ENCODE measurements at regions not wholly inside any gene's neighbourhood (a gene's known extent, or its start where the extent isn't known, plus 50 kb on each side); places are given as distances from the start of the nearest gene placed in this dataset.

DNA sequence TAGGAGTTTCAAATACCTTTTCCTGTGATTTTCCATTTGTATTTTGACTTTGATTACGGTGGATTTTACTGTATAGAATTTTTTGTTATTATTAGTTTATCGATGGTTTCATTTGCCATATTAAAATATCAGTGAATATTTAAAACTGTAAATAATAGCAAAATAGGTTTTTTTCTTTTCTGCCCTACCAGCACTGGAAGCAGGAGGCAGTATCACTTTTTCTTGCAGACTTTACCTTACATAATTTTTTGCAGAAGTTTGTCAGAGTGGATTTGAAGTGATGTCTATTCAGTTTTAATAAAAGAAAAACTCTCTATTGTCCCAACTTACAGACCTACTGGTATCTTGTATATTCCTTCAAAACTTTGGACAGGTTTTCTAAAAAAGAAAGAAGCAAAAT is 213.6 kb downstream of the CENPF start:
- Histone ChIP-seq H3K27me3 (replicated peaks; ENCODE audit: insufficient read depth) (no peaks in the 10 kb centered on the region), H3K4me1 (replicated peaks) (no peaks in the 10 kb centered on the region), H3K9me3 (no peaks in the 10 kb centered on the region), H3K27ac (no peak overlapping the region), H3K36me3 (no peaks in the 10 kb centered on the region), H3K4me3 (no peak overlapping the region)
- intact Hi-C loops (cut with DNase I): no loop called here
- TF ChIP-seq, protein P1, sequence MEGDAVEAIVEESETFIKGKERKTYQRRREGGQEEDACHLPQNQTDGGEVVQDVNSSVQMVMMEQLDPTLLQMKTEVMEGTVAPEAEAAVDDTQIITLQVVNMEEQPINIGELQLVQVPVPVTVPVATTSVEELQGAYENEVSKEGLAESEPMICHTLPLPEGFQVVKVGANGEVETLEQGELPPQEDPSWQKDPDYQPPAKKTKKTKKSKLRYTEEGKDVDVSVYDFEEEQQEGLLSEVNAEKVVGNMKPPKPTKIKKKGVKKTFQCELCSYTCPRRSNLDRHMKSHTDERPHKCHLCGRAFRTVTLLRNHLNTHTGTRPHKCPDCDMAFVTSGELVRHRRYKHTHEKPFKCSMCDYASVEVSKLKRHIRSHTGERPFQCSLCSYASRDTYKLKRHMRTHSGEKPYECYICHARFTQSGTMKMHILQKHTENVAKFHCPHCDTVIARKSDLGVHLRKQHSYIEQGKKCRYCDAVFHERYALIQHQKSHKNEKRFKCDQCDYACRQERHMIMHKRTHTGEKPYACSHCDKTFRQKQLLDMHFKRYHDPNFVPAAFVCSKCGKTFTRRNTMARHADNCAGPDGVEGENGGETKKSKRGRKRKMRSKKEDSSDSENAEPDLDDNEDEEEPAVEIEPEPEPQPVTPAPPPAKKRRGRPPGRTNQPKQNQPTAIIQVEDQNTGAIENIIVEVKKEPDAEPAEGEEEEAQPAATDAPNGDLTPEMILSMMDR (IDR thresholded peaks at IDR 0.05): no peak
- TF ChIP-seq POLR2A (IDR thresholded peaks at IDR 0.05) (no peak), POLR2AphosphoS5 (IDR thresholded peaks at IDR 0.05) (no peak)
- WGBS: 95% methylated on average over 2 of the region's 2 CpGs
- no peak for DNase-seq (ENCODE audit: low spot score)

DNA sequence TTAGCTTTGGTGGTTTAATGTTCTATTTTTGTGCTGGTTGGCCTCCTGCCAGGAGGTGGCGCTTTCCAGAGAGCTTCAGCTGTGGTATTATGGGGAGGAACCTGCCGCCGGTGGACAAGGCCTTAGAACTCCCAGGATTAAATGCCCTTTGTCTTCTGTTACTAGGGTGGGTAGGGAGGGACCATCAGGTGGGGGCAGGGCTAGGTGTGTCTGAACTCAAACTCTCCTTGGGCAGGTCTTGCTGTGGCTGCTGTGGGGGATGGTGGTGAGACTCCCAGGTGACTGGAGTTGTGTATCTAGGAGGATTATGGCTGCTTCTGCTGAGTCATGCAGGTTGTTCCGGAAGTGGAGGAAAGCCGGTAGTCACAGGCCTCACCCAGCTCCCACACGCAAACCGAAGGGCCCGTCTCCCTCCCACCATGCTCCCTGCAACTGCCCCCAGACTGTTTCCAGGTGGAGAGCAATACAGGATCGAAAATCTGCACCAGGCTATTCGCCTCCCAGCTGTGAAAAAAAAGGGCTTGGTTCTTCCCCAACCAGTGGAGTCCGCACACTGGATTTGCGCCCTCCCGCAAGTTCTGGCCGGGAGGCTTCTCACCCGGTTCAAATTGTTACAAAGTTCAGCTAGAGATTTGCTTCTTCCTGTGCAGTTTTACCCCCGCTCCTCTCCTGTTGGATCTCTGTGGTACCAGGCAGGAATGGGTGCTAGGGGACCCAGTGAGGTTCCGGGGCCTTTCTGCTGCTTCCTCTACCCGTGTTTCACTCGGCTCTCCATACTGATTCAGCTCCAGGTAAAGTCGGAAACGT is 220.5 kb downstream of the CENPF start:
- intact Hi-C loops (cut with DNase I): no loop called here
- TF ChIP-seq POLR2AphosphoS5 (IDR thresholded peaks at IDR 0.05): no peak
- TF ChIP-seq, protein P1 (IDR thresholded peaks at IDR 0.05): no peak
- TF ChIP-seq POLR2A (IDR thresholded peaks at IDR 0.05): no peak
- H3K36me3 ChIP-seq: no peaks in the 10 kb centered on the region
- DNase-seq (ENCODE audit: low spot score): no peak
- 88% methylated on average over 21 of the region's 21 CpGs for whole genome bisulfite sequencing
- no peak overlapping the region for H3K27ac ChIP-seq
- no peaks in the 10 kb centered on the region for H3K9me3 ChIP-seq
- H3K27me3 ChIP-seq (replicated peaks; ENCODE audit: insufficient read depth): no peaks in the 10 kb centered on the region
- no peaks in the 10 kb centered on the region for H3K4me1 ChIP-seq (replicated peaks)
- H3K4me3 ChIP-seq: no peak overlapping the region

DNA sequence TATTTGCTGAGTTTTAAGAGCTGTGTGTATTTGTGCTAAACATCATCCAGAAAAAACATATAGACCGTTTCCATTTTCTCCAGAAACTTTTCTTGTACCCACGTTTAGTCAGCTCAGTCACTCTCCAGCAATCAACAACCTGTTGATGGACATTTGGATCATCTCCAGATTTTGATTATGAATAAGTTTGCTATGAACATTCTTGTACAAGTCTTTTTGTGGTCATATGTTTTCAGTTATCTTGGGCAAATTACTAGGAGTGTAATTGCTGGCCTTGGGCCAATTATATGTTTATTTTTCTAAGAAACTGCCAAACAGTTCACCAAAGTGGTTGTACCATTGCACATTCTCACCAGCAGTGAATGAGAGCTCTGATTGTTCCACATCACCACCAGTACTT is 221.8 kb downstream of the CENPF start:
- no peaks in the 10 kb centered on the region for H3K27me3 ChIP-seq (replicated peaks; ENCODE audit: insufficient read depth)
- H3K4me1 ChIP-seq (replicated peaks): no peaks in the 10 kb centered on the region
- TF ChIP-seq POLR2AphosphoS5 (IDR thresholded peaks at IDR 0.05) (no peak), POLR2A (IDR thresholded peaks at IDR 0.05) (no peak)
- TF ChIP-seq, protein P1 (IDR thresholded peaks at IDR 0.05): no peak
- no peak overlapping the region for H3K27ac ChIP-seq
- DNase-seq (ENCODE audit: low spot score): no peak
- 50% methylated on average over 2 of the region's 2 CpGs for WGBS
- H3K4me3 ChIP-seq: no peak overlapping the region
- H3K9me3 ChIP-seq: no peaks in the 10 kb centered on the region
- intact Hi-C loops (cut with DNase I): no loop called here
- no peaks in the 10 kb centered on the region for H3K36me3 ChIP-seq

DNA sequence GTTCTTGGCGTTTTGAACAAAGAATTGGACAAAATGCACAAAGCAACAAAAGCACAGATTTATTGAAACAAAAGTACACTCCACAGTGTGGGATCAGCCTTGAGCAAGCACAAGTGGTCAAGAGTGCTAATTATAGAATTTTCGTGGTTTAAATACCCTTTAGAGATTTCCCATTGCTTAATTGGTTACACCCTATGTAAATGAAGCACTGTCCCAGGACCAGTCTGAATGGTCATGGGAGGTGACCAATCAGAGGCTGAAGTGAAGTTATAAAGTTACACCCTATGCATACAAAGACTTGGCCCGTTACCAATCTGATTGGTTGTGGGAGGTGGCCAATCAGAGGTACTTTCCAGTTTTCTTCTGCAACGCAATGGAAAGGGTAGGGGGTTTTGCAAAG is 223.6 kb downstream of the CENPF start:
- Histone ChIP-seq H3K27me3 (replicated peaks; ENCODE audit: insufficient read depth) (no peaks in the 10 kb centered on the region), H3K4me1 (replicated peaks) (no peaks in the 10 kb centered on the region), H3K36me3 (no peaks in the 10 kb centered on the region), H3K4me3 (no peak overlapping the region), H3K27ac (no peak overlapping the region), H3K9me3 (no peaks in the 10 kb centered on the region)
- intact Hi-C loops (cut with DNase I): no loop called here
- no peak for DNase-seq (ENCODE audit: low spot score)
- WGBS: 73% methylated on average over 4 of the region's 4 CpGs
- no peak for TF ChIP-seq POLR2AphosphoS5 (IDR thresholded peaks at IDR 0.05)

DNA sequence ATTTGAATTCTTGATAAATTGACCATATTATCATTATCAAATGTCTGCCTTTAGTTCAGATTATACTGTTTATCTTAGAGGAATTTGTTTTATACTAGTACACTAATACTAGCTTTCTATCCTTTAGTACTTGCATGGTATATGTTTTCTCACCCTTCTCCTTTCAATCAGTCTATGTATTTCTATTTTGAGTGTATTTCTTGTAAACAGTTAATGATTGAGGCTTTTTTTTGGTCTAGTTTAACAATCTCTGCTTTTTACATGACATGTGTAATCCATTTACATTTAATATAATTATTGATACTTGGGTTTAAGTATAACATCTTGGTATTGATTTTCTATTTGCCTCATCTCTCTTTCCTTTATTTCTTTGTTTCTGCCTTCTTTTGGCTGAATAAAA is 224.9 kb downstream of the CENPF start:
- intact Hi-C loops (cut with DNase I): no loop called here
- H3K4me3 ChIP-seq: no peak overlapping the region
- no peaks in the 10 kb centered on the region for H3K36me3 ChIP-seq
- H3K27me3 ChIP-seq (replicated peaks; ENCODE audit: insufficient read depth): no peaks in the 10 kb centered on the region
- DNase-seq (ENCODE audit: low spot score): no peak
- TF ChIP-seq POLR2AphosphoS5 (IDR thresholded peaks at IDR 0.05): no peak
- no peaks in the 10 kb centered on the region for H3K9me3 ChIP-seq
- no peak overlapping the region for H3K27ac ChIP-seq
- H3K4me1 ChIP-seq (replicated peaks): no peaks in the 10 kb centered on the region

DNA sequence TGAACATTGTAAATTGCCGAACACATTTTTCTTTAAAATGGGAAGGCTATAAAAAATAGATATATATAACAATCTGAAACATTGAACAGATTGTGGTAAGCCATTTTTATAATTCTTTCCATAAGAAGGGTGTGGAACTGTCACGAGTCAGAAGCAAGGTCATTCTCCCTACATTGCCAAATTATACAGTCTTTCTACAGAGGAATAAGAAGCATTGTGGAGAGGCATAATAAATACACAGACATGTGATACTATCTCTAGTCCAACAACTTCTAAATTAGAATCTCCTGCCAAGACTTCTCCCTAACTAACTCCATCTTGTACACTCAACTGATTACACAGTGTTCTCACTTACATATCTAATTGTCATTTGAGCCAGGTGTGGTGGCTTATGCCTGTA is 227.9 kb downstream of the CENPF start:
- 41% methylated on average over 2 of the region's 2 CpGs for WGBS

More for the DNA sequence above, 227.9 kb downstream of the CENPF start:
- H3K4me1 ChIP-seq (replicated peaks): no peaks in the 10 kb centered on the region
- intact Hi-C loops (cut with DNase I): no loop called here
- no peaks in the 10 kb centered on the region for H3K36me3 ChIP-seq
- H3K27ac ChIP-seq: no peak overlapping the region
- H3K4me3 ChIP-seq: no peak overlapping the region
- DNase-seq (ENCODE audit: low spot score): no peak
- H3K9me3 ChIP-seq: no peaks in the 10 kb centered on the region
- no peak for TF ChIP-seq POLR2AphosphoS5 (IDR thresholded peaks at IDR 0.05)
- TF ChIP-seq POLR2A (IDR thresholded peaks at IDR 0.05): no peak
- TF ChIP-seq, protein P1 (IDR thresholded peaks at IDR 0.05): no peak
- H3K27me3 ChIP-seq (replicated peaks; ENCODE audit: insufficient read depth): no peaks in the 10 kb centered on the region

Measured in prostate gland (tissue), 2 donors.